ENCODE measurements at regions not wholly inside any gene's neighbourhood (a gene's known extent, or its start where the extent isn't known, plus 50 kb on each side); places are given as distances from the start of the nearest gene placed in this dataset.

DNA sequence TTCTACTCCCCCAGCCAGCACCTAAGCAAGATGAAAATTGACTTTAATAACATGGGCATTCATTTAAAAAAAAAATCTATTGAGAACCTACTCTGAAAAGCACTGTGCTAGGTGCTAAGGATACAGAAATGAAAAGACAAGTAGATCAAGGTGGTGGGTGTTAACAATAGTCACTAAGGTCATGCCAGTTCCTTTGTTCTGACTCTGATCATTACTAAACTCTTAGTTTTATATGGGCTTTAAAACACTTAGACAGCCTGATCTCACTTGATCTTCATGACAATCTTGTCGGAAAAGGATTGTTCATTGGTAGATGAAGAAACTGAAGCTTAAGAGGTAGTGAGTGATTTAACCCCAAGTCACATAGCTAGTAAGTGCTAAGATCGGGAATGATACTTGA, 285.7 kb upstream of the PRDM1 start:
- Histone ChIP-seq H3K36me3 (ENCODE audit: control insufficient read depth, insufficient read depth, low read length) (no peaks in the 10 kb centered on the region), H3K27me3 (ENCODE audit: control insufficient read depth, insufficient read depth, low read length) (no peaks in the 10 kb centered on the region), H3K4me3 (ENCODE audit: low read depth, low read length) (no peak overlapping the region)
- DNase-seq (ENCODE audit: low read depth): no peak
- TF ChIP-seq, protein P1, sequence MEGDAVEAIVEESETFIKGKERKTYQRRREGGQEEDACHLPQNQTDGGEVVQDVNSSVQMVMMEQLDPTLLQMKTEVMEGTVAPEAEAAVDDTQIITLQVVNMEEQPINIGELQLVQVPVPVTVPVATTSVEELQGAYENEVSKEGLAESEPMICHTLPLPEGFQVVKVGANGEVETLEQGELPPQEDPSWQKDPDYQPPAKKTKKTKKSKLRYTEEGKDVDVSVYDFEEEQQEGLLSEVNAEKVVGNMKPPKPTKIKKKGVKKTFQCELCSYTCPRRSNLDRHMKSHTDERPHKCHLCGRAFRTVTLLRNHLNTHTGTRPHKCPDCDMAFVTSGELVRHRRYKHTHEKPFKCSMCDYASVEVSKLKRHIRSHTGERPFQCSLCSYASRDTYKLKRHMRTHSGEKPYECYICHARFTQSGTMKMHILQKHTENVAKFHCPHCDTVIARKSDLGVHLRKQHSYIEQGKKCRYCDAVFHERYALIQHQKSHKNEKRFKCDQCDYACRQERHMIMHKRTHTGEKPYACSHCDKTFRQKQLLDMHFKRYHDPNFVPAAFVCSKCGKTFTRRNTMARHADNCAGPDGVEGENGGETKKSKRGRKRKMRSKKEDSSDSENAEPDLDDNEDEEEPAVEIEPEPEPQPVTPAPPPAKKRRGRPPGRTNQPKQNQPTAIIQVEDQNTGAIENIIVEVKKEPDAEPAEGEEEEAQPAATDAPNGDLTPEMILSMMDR (IDR thresholded peaks at IDR 0.05; ENCODE audit: insufficient read depth, low read length, poor library complexity, severe bottlenecking): no peak

DNA sequence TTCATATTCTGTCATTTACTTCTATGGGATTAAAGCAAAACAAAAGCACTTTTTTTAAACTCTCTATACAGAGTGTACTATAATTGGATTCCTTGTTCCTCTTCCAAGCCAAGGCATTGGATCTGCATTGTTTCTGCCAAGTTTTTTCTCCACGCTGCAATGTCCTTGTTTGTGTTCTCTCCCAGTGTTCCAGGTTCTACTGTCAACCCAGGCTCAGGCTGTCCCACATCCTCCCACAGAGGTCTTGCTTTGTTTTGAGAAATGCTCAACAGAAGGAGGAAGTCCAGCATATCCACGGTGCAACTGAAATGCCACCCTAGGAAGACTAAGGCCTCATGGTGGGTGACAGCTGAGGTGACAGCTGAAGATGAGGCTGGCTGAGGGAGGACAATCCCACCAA, 287.1 kb upstream of the PRDM1 start:
- no peaks in the 10 kb centered on the region for H3K36me3 ChIP-seq (ENCODE audit: control insufficient read depth, insufficient read depth, low read length)
- DNase-seq (ENCODE audit: low read depth): no peak
- H3K27me3 ChIP-seq (ENCODE audit: control insufficient read depth, insufficient read depth, low read length): no peaks in the 10 kb centered on the region
- TF ChIP-seq, protein P1 (IDR thresholded peaks at IDR 0.05; ENCODE audit: insufficient read depth, low read length, poor library complexity, severe bottlenecking): no peak
- no peak overlapping the region for H3K4me3 ChIP-seq (ENCODE audit: low read depth, low read length)

DNA sequence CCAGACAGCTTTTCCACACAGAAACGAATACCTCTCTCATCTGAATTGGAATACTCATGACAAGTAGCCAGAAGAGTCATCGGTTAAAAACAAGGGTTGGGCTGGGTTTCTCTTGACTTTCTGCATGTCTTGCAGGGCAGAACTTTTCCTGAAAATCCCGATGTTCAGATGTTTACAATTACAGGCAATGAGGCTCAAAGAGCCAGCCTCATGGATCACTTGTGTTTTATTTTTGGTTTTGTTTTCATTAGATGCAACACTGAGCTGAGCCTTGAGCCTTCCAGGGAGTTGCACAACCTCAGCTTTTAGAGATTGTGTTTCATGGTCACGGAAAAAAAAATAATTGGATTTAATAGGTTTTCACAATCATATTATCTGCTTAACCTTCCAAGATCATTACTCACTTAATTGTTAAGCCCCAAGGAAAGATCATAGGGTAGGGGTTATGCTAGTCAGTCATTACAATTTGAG, 288.1 kb upstream of the PRDM1 start:
- DNase-seq (ENCODE audit: low read depth): no peak
- Histone ChIP-seq H3K4me3 (ENCODE audit: low read depth, low read length) (no peak overlapping the region), H3K36me3 (ENCODE audit: control insufficient read depth, insufficient read depth, low read length) (no peaks in the 10 kb centered on the region), H3K27me3 (ENCODE audit: control insufficient read depth, insufficient read depth, low read length) (no peaks in the 10 kb centered on the region)
- TF ChIP-seq, protein P1 (IDR thresholded peaks at IDR 0.05; ENCODE audit: insufficient read depth, low read length, poor library complexity, severe bottlenecking): no peak

DNA sequence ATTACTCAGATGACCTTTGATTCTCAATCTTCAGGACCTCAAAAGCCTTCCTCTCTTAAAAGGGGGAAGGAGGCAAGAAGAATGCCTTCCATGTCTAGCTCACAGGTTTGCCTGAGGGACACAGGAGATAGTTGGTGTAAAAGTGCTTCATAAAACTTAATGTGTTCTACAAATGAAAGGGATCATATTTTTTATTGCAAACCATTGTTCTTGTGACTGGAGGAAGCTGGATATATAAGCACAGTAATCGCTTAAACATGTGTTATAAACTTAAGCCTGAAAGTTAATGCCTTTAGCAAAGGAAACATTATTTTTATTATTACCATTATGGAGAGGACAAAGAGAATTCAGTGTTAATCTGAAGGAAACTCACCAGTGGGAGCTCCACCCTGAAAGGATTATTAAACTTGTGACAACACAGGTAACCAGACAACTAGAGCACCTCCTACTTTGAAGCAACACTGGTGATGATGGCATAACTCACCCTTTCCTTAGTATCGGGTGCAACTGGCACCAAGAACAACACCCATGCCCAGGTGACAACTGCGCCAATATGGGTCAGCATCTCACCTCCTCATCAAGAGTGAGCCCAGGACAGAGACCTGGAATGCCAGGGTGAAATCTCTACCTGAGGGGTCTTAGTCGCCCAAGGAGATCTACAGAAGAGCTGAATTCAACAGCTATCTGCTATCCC, 288.7 kb upstream of the PRDM1 start:
- H3K36me3 ChIP-seq (ENCODE audit: control insufficient read depth, insufficient read depth, low read length): no peaks in the 10 kb centered on the region
- no peaks in the 10 kb centered on the region for H3K27me3 ChIP-seq (ENCODE audit: control insufficient read depth, insufficient read depth, low read length)
- TF ChIP-seq, protein P1 (IDR thresholded peaks at IDR 0.05; ENCODE audit: insufficient read depth, low read length, poor library complexity, severe bottlenecking): no peak
- DNase-seq (ENCODE audit: low read depth): no peak
- no peak overlapping the region for H3K4me3 ChIP-seq (ENCODE audit: low read depth, low read length)

DNA sequence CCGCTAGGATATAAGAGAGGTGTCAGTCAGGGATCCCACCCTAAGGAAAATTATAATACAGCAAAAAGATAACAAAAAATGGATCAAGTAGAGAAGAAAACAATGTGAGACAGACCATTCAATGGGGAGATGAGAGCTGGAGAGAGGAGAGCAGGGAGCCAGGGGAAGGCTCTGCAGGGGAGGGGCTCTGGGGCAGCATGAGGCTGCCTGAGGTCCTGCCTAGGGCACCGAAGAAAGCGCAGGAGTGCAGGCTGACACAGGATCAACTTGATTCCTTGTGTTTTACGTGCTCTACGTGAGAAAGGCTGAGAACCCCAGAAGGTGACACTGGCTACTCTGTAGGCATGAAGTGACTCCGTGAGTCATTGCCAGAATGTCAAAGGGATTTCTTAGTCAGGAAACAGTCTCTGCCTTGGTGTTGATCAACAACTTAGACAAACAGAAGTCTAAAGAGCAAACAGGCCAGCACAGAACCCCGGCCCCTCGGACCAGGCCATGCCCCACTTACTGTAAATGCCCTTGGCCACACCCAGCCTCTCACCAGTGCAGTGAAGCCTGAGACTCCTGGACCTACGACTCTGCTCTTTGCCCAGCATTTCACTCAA, 290.1 kb upstream of the PRDM1 start:
- TF ChIP-seq, protein P1 (IDR thresholded peaks at IDR 0.05; ENCODE audit: insufficient read depth, low read length, poor library complexity, severe bottlenecking): no peak
- Histone ChIP-seq H3K27me3 (ENCODE audit: control insufficient read depth, insufficient read depth, low read length) (no peaks in the 10 kb centered on the region), H3K4me3 (ENCODE audit: low read depth, low read length) (no peak overlapping the region), H3K36me3 (ENCODE audit: control insufficient read depth, insufficient read depth, low read length) (no peaks in the 10 kb centered on the region)
- no peak for DNase-seq (ENCODE audit: low read depth)
